Ramos (cell line): ENCODE measurements at regions not wholly inside any gene's neighbourhood (a gene's known extent, or its start where the extent isn't known, plus 50 kb on each side); places are given as distances from the start of the nearest gene placed in this dataset.

Source experiments
- in situ Hi-C: fragments of 300-500 bp; cut with MboI; formaldehyde crosslinking; loops from one replicate; pipeline ENCODE4 v1.14.3; 2022; ENCODE audit warnings: low sequenced_read_pairs; ENCODE audit not compliant: unreplicated experiment

- in situ Hi-C loops = no loop called here
These were observed 81.4 kb upstream of the PKDCC start for GRCh38 chr2:41966431-41966893.

GRCh38 chr2:41966920-41967319 lies 80.9 kb upstream of the PKDCC start:
- in situ Hi-C loops = no loop called here

GRCh38 chr2:41967476-41968181 lies 80.2 kb upstream of the PKDCC start:
- in situ Hi-C loops = no loop called here

- in situ Hi-C loops = no loop called here
These were observed 79.6 kb upstream of the PKDCC start for GRCh38 chr2:41968182-41968578.

- in situ Hi-C loops = no loop called here
These were observed 76.7 kb upstream of the PKDCC start for GRCh38 chr2:41970988-41971660.

GRCh38 chr2:41972179-41972578 lies 75.6 kb upstream of the PKDCC start:
- in situ Hi-C loops = no loop called here

GRCh38 chr2:41972819-41973218 lies 75.0 kb upstream of the PKDCC start:
- in situ Hi-C loops = no loop called here

- in situ Hi-C loops = no loop called here
These were observed 74.0 kb upstream of the PKDCC start for GRCh38 chr2:41973871-41974270.

- in situ Hi-C loops = no loop called here
These were observed 66.4 kb upstream of the PKDCC start for GRCh38 chr2:41981417-41981816.

GRCh38 chr2:41985573-41986095 lies 62.2 kb upstream of the PKDCC start:
- in situ Hi-C loops = no loop called here

GRCh38 chr2:41989501-41990180 lies 58.2 kb upstream of the PKDCC start:
- in situ Hi-C loops = no loop called here

GRCh38 chr2:41990245-41990644 lies 57.6 kb upstream of the PKDCC start:
- in situ Hi-C loops = no loop called here

- in situ Hi-C loops = no loop called here
These were observed 57.1 kb upstream of the PKDCC start for GRCh38 chr2:41990688-41991087.

- in situ Hi-C loops = no loop called here
These were observed 55.7 kb upstream of the PKDCC start for GRCh38 chr2:41992056-41992642.

- in situ Hi-C loops = no loop called here
These were observed 55.0 kb upstream of the PKDCC start for GRCh38 chr2:41992671-41993434.

- in situ Hi-C loops = no loop called here
These were observed 54.3 kb upstream of the PKDCC start for GRCh38 chr2:41993435-41993925.

- in situ Hi-C loops = no loop called here
These were observed 53.6 kb upstream of the PKDCC start for GRCh38 chr2:41994233-41994637.

- in situ Hi-C loops = no loop called here
These were observed 53.2 kb upstream of the PKDCC start for GRCh38 chr2:41994661-41995060.

GRCh38 chr2:41997561-41997960 lies 50.3 kb upstream of the PKDCC start:
- in situ Hi-C loops = no loop called here
